IPS DF 6.9 (cell line): ENCODE measurements at regions not wholly inside any gene's neighbourhood (a gene's known extent, or its start where the extent isn't known, plus 50 kb on each side); places are given as distances from the start of the nearest gene placed in this dataset.

Experiments used
- DNase-seq: peaks from one replicate; pipeline ENCODE4 v3.0.0-alpha.2; 2013; ENCODE audit warnings: low read depth, low spot score
- H3K27ac ChIP-seq: one replicate; pipeline ENCODE4 v1.5.1; 2013; ENCODE audit warnings: low read length, control low read depth
- H3K27me3 ChIP-seq: 2 replicates; pipeline ENCODE4 v1.6.1; 2013; ENCODE audit warnings: mild to moderate bottlenecking, low read length; ENCODE audit not compliant: control insufficient read depth, insufficient read depth
- H3K36me3 ChIP-seq: 2 replicates; pipeline ENCODE4 v1.6.1; 2013; ENCODE audit warnings: low read length; ENCODE audit not compliant: control insufficient read depth, insufficient read depth
- H3K4me1 ChIP-seq: 2 replicates; pipeline ENCODE4 v1.6.1; 2013; ENCODE audit warnings: low read length; ENCODE audit not compliant: control insufficient read depth, insufficient read depth
- H3K4me3 ChIP-seq: 2 replicates; pipeline ENCODE4 v1.5.1; 2013; ENCODE audit warnings: mild to moderate bottlenecking, low read length
- H3K9me3 ChIP-seq: 2 replicates; pipeline ENCODE4 v1.6.1; 2013; ENCODE audit warnings: low read length, inconsistent platforms; ENCODE audit not compliant: control insufficient read depth, insufficient read depth
- WGBS: extraction: QIAGEN DNeasy Blood & Tissue Kit; methylation state at CpG from one replicate; pipeline ENCODE4 v1.1.7; 2013; ENCODE audit warnings: mixed read lengths, missing lambda C conversion rate; ENCODE audit not compliant: insufficient read length, insufficient coverage; 5-methylcytosine and 5-hydroxymethylcytosine counted together

DNA sequence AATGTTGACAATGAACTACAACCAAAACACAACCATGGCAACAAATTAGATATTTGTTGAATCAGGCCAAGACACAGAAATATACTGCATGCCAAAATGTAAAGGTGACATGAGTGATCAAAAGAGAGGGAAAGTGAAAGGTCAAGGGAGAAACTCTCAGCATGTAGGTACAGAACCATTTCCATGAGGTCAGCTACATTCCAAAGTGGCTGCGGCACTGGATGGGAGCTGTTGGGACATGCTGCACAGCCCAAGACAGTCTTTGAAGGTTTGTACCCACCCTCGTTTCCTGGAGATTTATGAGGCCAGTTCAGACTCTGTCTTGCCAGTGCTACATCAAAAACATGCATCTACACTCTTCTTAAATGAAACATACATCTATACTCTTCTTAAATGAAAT is 579.9 kb downstream of the BMP2 start:
- Histone ChIP-seq H3K4me3 (no peak overlapping the region), H3K9me3 (no peaks in the 10 kb centered on the region), H3K36me3 (no peaks in the 10 kb centered on the region), H3K27me3 (no peaks in the 10 kb centered on the region), H3K27ac (no peak overlapping the region), H3K4me1 (no peaks in the 10 kb centered on the region)
- no CpG with 5 or more reads among the region's 2 CpGs for WGBS
- DNase-seq = no peak

- no peak for DNase-seq
Observed at GRCh38 chr20:7348253-7348652, 580.8 kb downstream of the BMP2 start.

DNA sequence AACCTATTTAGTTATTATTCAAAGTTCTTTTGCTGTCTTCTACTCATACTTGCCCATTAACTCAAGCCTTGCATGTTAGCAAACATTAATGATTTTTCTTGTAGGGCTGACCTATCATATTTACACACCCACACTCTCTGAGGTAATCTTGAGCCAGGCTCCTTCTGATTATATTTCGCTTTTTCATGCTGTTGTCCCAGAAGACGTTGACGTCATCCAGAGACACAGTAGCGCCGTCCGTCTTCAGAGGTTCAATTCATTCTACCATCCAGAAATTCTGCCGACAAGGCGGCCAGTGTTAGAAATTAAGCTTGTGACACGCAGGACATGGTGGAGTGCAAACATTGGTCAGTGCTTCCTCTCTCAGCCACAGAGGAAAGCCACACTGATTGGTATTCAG is 584.7 kb downstream of the BMP2 start:
- no CpG with 5 or more reads among the region's 9 CpGs for WGBS
- no peak for DNase-seq
- Histone ChIP-seq H3K27ac (no peak overlapping the region), H3K9me3 (no peaks in the 10 kb centered on the region), H3K4me1 (no peaks in the 10 kb centered on the region), H3K4me3 (no peak overlapping the region), H3K27me3 (no peaks in the 10 kb centered on the region), H3K36me3 (no peaks in the 10 kb centered on the region)

More at GRCh38 chr20:7348253-7348652, 580.8 kb downstream of the BMP2 start:
- Histone ChIP-seq H3K9me3 (no peaks in the 10 kb centered on the region), H3K27ac (no peak overlapping the region), H3K4me1 (no peaks in the 10 kb centered on the region), H3K27me3 (no peaks in the 10 kb centered on the region), H3K4me3 (no peak overlapping the region), H3K36me3 (no peaks in the 10 kb centered on the region)
- no CpG with 5 or more reads among the region's 1 CpG for WGBS

- DNase-seq = no peak
- H3K36me3 ChIP-seq = no peaks in the 10 kb centered on the region
- WGBS = no CpG with 5 or more reads among the region's 2 CpGs
- no peaks in the 10 kb centered on the region for H3K4me1 ChIP-seq
- no peaks in the 10 kb centered on the region for H3K9me3 ChIP-seq
- no peak overlapping the region for H3K4me3 ChIP-seq
- no peaks in the 10 kb centered on the region; the same call in 1 of the 2 replicates for H3K27me3 ChIP-seq
- H3K27ac ChIP-seq = no peak overlapping the region
Observed at GRCh38 chr20:7355051-7355450, 585.2 kb downstream of the HAO1 start.

DNA sequence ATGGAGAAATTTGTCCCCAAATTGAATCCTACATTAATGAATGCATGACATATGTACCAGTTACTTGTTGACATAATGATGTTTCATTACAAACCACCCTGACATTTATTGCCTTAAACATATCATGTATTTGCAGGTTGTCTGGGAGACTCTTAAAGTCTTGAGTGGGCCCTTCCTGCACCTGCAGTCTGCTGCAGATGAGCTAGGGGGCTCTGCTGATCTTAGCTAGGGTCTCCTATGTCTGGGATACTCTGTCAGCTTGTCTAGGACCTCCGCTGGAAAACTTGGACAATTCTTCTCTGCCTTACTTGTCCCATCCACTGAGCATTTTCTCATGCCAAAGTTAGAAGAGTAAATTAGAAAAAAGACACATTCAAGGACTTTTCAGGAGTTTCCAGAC is 581.6 kb downstream of the HAO1 start:
- Histone ChIP-seq H3K9me3 (no peaks in the 10 kb centered on the region), H3K4me3 (no peak overlapping the region), H3K27ac (no peak overlapping the region), H3K4me1 (no peaks in the 10 kb centered on the region), H3K36me3 (no peaks in the 10 kb centered on the region), H3K27me3 (no peaks in the 10 kb centered on the region; the same call in 1 of the 2 replicates)
- no CpG with 5 or more reads among the region's 1 CpG for WGBS
- DNase-seq = no peak

- DNase-seq = no peak
- H3K4me3 ChIP-seq = no peak overlapping the region
- no peak overlapping the region for H3K27ac ChIP-seq
- no peaks in the 10 kb centered on the region for H3K36me3 ChIP-seq
- no peaks in the 10 kb centered on the region for H3K9me3 ChIP-seq
- WGBS = no CpG with 5 or more reads among the region's 3 CpGs
- no peaks in the 10 kb centered on the region for H3K4me1 ChIP-seq
- H3K27me3 ChIP-seq = no peaks in the 10 kb centered on the region; the same call in 1 of the 2 replicates
Observed at GRCh38 chr20:7359739-7360138, 580.5 kb downstream of the HAO1 start.

DNA sequence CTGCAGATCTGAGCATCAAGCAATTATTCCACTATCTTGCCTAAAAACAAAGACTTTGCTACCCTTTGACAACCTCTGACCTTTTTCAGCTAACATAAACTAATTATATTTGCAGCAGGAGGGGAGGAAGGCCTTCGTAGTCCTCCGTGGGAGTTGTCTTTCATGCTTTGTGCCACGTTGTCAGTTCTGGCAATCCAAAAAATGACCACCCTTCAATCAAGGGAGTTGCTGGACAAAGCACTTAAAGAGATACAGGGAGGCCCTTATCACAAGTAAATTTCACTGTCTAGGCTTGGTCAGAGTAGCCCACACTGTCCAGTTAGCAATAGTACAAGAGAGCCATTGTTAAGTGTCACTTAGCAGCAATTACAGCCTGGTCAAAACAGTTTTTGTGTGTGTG is 578.9 kb downstream of the HAO1 start:
- DNase-seq = no peak
- WGBS = no CpG with 5 or more reads among the region's 3 CpGs
- no peak overlapping the region for H3K4me3 ChIP-seq
- H3K4me1 ChIP-seq = no peaks in the 10 kb centered on the region
- no peak overlapping the region for H3K27ac ChIP-seq
- no peaks in the 10 kb centered on the region; the same call in 1 of the 2 replicates for H3K27me3 ChIP-seq
- no peaks in the 10 kb centered on the region for H3K36me3 ChIP-seq
- no peaks in the 10 kb centered on the region for H3K9me3 ChIP-seq

DNA sequence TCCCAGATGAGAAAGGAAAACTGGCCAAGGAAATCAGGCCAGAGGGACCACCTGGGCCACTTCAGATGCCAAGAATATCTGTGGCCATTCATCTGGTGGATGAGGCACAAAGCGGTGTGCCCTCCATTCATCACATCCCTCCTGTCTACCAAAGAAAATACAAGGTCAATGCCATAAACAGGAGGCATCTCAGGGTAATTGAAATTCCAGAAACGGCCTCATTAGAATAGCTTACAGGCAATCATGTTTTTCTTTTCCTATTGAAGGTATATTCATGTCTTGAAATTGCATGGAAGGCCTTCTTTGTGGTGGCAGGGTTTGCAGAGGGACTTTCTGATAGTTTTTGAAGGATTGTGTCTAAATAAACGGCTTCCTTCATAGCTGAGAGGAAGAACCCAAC is 578.3 kb downstream of the HAO1 start:
- Histone ChIP-seq H3K4me3 (no peak overlapping the region), H3K27ac (no peak overlapping the region), H3K9me3 (no peaks in the 10 kb centered on the region), H3K4me1 (no peaks in the 10 kb centered on the region), H3K27me3 (no peaks in the 10 kb centered on the region; the same call in 1 of the 2 replicates), H3K36me3 (no peaks in the 10 kb centered on the region)
- no CpG with 5 or more reads among the region's 3 CpGs for WGBS
- DNase-seq = no peak

DNA sequence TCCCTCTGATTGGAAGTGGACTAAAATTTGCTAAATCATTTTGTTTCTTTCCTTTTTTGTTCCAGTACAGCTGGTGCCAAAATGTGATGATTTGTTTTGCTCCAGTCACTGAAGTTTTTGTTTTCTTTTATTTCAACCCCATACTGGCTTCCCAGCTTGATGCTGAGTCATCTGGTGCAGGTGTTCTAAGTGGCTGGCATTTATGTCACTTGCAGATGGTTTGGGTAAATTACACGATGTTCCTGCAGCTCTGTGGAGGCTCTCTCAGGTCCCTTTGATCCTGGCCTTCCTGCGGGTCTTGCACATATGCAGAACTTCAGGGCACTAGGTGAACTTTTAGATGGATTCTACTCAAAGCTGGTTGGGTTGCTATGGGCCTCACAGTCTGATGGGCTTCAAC is 577.7 kb downstream of the HAO1 start:
- Histone ChIP-seq H3K4me1 (no peaks in the 10 kb centered on the region), H3K27me3 (no peaks in the 10 kb centered on the region; the same call in 1 of the 2 replicates), H3K36me3 (no peaks in the 10 kb centered on the region), H3K4me3 (no peak overlapping the region), H3K27ac (no peak overlapping the region), H3K9me3 (no peaks in the 10 kb centered on the region)
- no peak for DNase-seq
- WGBS = no CpG with 5 or more reads among the region's 2 CpGs

GRCh38 chr20:7366189-7366588 is 574.1 kb downstream of the HAO1 start:
- Histone ChIP-seq H3K4me3 (no peak overlapping the region), H3K27me3 (no peaks in the 10 kb centered on the region), H3K4me1 (no peaks in the 10 kb centered on the region), H3K36me3 (no peaks in the 10 kb centered on the region), H3K9me3 (no peaks in the 10 kb centered on the region), H3K27ac (no peak overlapping the region)
- DNase-seq = no peak
- no CpG with 5 or more reads among the region's 1 CpG for WGBS

- Histone ChIP-seq H3K9me3 (no peaks in the 10 kb centered on the region; the same call in 1 of the 2 replicates), H3K27ac (no peak overlapping the region), H3K4me1 (no peaks in the 10 kb centered on the region), H3K27me3 (no peaks in the 10 kb centered on the region), H3K36me3 (no peaks in the 10 kb centered on the region), H3K4me3 (no peak overlapping the region)
- no CpG with 5 or more reads among the region's 3 CpGs for WGBS
- no peak for DNase-seq
Observed at GRCh38 chr20:7371518-7372163, 568.6 kb downstream of the HAO1 start.
